Upper lobe of right lung (tissue), 1 donor: ENCODE measurements at regions not wholly inside any gene's neighbourhood (a gene's known extent, or its start where the extent isn't known, plus 50 kb on each side); places are given as distances from the start of the nearest gene placed in this dataset.
"Not testable (repeated sequence)": the region's sequence is repeated elsewhere in the genome, so short reads cannot be mapped to it uniquely, and the experiment has no call there.

Source experiments
- ATAC-seq: fragments of 200-7000 bp; cut with Tn5 transposase; one replicate; pipeline ENCODE4 v1.9.1; 2020; ENCODE audit warnings: mild to moderate bottlenecking, moderate library complexity
- DNase-seq: peaks from one replicate; pipeline ENCODE4 v3.0.0-alpha.2; 2020
- H3K27ac ChIP-seq: fragments of 200-600 bp; one replicate; pipeline ENCODE4 v1.8.0; 2022
- H3K27me3 ChIP-seq: fragments of 200-600 bp; one replicate; pipeline ENCODE4 v1.8.0; 2022; ENCODE audit warnings: mild to moderate bottlenecking
- H3K36me3 ChIP-seq: fragments of 200-600 bp; one replicate; pipeline ENCODE4 v1.8.0; 2022
- H3K4me1 ChIP-seq: fragments of 200-600 bp; one replicate; pipeline ENCODE4 v1.8.0; 2022
- H3K4me3 ChIP-seq: fragments of 200-600 bp; one replicate; pipeline ENCODE4 v1.8.0; 2022; ENCODE audit warnings: mild to moderate bottlenecking
- H3K9me3 ChIP-seq: fragments of 200-600 bp; one replicate; pipeline ENCODE4 v1.8.0; 2022
- intact Hi-C: fragments of 100-400 bp; cut with DNase I; formaldehyde crosslinking; loops from one replicate; pipeline ENCODE4 v1.11.0; 2022
- TF ChIP-seq, protein P1 (sequence below): fragments of 200-600 bp; IDR thresholded peaks from one replicate; pipeline ENCODE4 v1.8.0; 2022; ENCODE audit warnings: antibody characterized with exemption
- donor health status: DM: no; HTN: yes; CAD: no; lungs with severe emphysema.

DNA sequence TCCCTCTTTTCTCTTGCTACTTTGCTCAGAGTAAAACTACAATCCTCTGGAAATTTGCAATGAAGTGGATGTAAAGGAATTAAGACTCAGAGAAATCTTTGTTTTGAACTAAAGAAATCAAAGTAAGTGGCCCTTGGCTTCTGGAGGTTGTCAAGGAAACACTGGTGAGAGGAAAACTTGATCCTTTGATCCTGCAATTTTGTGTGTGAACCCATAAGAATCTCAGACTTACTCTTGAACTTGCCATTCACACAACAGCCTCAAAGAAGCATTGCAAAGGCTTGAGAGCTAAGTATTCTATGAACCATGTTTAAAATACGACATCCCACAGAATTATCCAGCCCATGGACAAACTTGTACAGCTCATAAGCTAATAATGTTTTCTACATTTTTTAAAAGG, 827.5 kb downstream of the TAF11L14 start:
- no peak for DNase-seq

DNA sequence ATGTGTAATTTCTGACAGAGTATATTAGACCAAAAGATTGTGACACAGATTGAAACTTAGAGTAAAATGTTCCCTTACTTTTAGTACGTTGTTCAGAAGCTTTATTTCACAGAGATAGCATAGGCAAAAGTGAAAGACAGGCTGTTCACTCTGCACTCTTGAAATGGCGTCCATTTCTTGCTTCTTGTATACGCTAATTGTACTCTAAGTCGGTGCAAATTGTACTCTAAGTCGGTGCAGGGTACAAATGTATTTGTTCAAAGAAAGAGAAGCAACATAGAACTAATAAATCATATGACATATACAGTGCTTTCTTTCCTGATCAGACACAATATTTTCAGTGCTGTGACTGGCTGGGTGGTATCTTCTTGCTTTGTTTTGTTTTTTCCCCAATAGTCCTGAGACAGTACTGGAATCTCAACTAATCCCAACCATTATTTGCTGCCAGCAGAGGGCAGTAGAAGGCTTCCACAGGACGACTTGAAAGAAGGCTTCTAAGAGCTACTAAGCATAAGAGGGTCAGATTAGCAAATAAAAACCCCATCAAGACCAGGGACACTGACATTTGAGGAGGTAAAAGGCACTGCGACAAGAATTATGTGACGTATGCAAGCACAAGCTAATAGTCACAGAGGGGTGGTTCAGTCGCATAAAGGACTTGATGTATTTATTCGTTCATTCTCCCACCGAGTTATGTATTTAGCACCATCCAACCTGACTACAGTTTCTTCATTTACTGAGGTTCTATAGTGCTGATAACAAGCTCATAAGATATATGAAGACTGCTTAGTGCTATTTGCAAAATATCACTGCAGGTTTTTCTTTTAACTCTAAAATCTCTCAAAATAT, 831.8 kb downstream of the TAF11L14 start:
- Histone ChIP-seq H3K9me3 (no peaks in the 10 kb centered on the region), H3K27me3 (no peaks in the 10 kb centered on the region), H3K27ac (no peak overlapping the region), H3K4me3 (no peak overlapping the region), H3K4me1 (no peaks in the 10 kb centered on the region), H3K36me3 (no peaks in the 10 kb centered on the region)
- TF ChIP-seq, protein P1, sequence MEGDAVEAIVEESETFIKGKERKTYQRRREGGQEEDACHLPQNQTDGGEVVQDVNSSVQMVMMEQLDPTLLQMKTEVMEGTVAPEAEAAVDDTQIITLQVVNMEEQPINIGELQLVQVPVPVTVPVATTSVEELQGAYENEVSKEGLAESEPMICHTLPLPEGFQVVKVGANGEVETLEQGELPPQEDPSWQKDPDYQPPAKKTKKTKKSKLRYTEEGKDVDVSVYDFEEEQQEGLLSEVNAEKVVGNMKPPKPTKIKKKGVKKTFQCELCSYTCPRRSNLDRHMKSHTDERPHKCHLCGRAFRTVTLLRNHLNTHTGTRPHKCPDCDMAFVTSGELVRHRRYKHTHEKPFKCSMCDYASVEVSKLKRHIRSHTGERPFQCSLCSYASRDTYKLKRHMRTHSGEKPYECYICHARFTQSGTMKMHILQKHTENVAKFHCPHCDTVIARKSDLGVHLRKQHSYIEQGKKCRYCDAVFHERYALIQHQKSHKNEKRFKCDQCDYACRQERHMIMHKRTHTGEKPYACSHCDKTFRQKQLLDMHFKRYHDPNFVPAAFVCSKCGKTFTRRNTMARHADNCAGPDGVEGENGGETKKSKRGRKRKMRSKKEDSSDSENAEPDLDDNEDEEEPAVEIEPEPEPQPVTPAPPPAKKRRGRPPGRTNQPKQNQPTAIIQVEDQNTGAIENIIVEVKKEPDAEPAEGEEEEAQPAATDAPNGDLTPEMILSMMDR: peak; percentile 66
- ATAC-seq (peak; percentile 87), DNase-seq (no peak)
- intact Hi-C loops: no loop called here

More for the DNA sequence above, 827.5 kb downstream of the TAF11L14 start:
- intact Hi-C loops: no loop called here
- Histone ChIP-seq H3K9me3 (no peaks in the 10 kb centered on the region), H3K4me1 (no peaks in the 10 kb centered on the region), H3K27me3 (no peaks in the 10 kb centered on the region), H3K36me3 (no peaks in the 10 kb centered on the region), H3K4me3 (no peak overlapping the region), H3K27ac (no peak overlapping the region)
- ATAC-seq: no peak
- TF ChIP-seq, protein P1: no peak

GRCh38 chr5:18466731-18467130, 832.5 kb downstream of the TAF11L14 start:
- H3K27me3 ChIP-seq: no peaks in the 10 kb centered on the region
- H3K36me3 ChIP-seq: no peaks in the 10 kb centered on the region
- no peaks in the 10 kb centered on the region for H3K4me1 ChIP-seq
- H3K9me3 ChIP-seq: no peaks in the 10 kb centered on the region
- ATAC-seq: no peak
- DNase-seq: no peak
- TF ChIP-seq, protein P1: no peak
- intact Hi-C loops: no loop called here
- no peak overlapping the region for H3K4me3 ChIP-seq
- H3K27ac ChIP-seq: no peak overlapping the region

GRCh38 chr5:18471791-18472190, 837.5 kb downstream of the TAF11L14 start:
- H3K4me3 ChIP-seq, H3K9me3 ChIP-seq, ATAC-seq, H3K4me1 ChIP-seq, H3K27ac ChIP-seq, intact Hi-C loops, H3K27me3 ChIP-seq, H3K36me3 ChIP-seq, DNase-seq: not testable (repeated sequence)

- ATAC-seq: no peak
- intact Hi-C loops: no loop called here
- Histone ChIP-seq H3K4me3 (no peak overlapping the region), H3K36me3 (no peaks in the 10 kb centered on the region), H3K9me3 (no peaks in the 10 kb centered on the region), H3K27ac (no peak overlapping the region), H3K4me1 (no peaks in the 10 kb centered on the region), H3K27me3 (no peaks in the 10 kb centered on the region)
- no peak for DNase-seq
- TF ChIP-seq, protein P1: no peak
Observed at GRCh38 chr5:18483451-18483850, 849.2 kb downstream of the TAF11L14 start.

GRCh38 chr5:18487928-18488480, 853.7 kb downstream of the TAF11L14 start:
- no peak for ATAC-seq
- TF ChIP-seq, protein P1: no peak
- intact Hi-C loops: no loop called here

More at GRCh38 chr5:18487928-18488480, 853.7 kb downstream of the TAF11L14 start:
- Histone ChIP-seq H3K9me3 (no peaks in the 10 kb centered on the region), H3K27me3 (no peaks in the 10 kb centered on the region), H3K27ac (no peak overlapping the region), H3K4me3 (no peak overlapping the region), H3K36me3 (no peaks in the 10 kb centered on the region), H3K4me1 (no peaks in the 10 kb centered on the region)
- DNase-seq: no peak
